Colonic mucosa (tissue), 4 donors: ENCODE measurements at regions not wholly inside any gene's neighbourhood (a gene's known extent, or its start where the extent isn't known, plus 50 kb on each side); places are given as distances from the start of the nearest gene placed in this dataset.

Experiments
- DNase-seq: peaks from one replicate; pipeline ENCODE4 v3.0.0-alpha.2; 2020
- H3K27ac ChIP-seq: fragments of 200-600 bp; one replicate; pipeline ENCODE4 v1.8.0; 2021
- H3K27me3 ChIP-seq: fragments of 200-600 bp; one replicate; pipeline ENCODE4 v1.8.0; 2021
- H3K36me3 ChIP-seq: fragments of 200-600 bp; one replicate; pipeline ENCODE4 v1.8.0; 2021
- H3K4me1 ChIP-seq: fragments of 200-600 bp; one replicate; pipeline ENCODE4 v1.8.0; 2021; ENCODE audit warnings: mild to moderate bottlenecking
- H3K4me3 ChIP-seq: fragments of 200-600 bp; one replicate; pipeline ENCODE4 v1.8.0; 2021
- H3K9ac ChIP-seq, 2 donors: one replicate each; pipeline ENCODE4 v1.7.0; 2013; ENCODE audit warnings: control low read depth in 2 of 2, low read depth in 2 of 2, low read length in 2 of 2
- H3K9me3 ChIP-seq: fragments of 200-600 bp; one replicate; pipeline ENCODE4 v1.8.0; 2021
- CTCF ChIP-seq: fragments of 200-600 bp; IDR thresholded peaks from one replicate; pipeline ENCODE4 v1.8.0; 2022; ENCODE audit warnings: antibody characterized with exemption, mild to moderate bottlenecking
- intact Hi-C: fragments of 100-400 bp; cut with DNase I; formaldehyde crosslinking; loops from one replicate; pipeline ENCODE4 v1.14.1; 2022
- donor health status: healthy.
- donor health status: DM: no; HTN: no; CAD: no.
- donor health status: DM: no; HTN: no; CAD: no.

DNA sequence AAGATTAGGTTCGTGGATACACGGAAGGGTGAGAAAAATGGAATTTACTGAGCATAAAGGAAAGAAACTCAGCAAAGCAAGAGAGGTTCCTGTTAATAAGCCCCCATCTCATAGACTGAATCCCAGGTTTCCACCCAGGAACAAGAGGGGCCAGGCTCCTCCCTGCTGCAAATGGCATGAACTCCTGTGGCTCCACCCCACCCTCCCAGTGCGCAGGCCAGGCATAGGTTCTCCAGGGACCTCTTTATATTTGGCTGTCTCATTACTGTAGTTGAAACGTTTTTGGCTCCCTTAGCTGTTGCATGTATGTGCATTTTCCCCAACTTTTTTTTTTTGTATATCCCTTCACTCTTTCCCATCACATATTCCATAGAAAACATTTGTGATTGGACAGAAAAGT lies 217.8 kb upstream of the NRP1 start:
- no peak overlapping the region for H3K4me3 ChIP-seq
- no peaks in the 10 kb centered on the region for H3K4me1 ChIP-seq
- H3K27me3 ChIP-seq, result no peaks in the 10 kb centered on the region
- no peaks in the 10 kb centered on the region for H3K36me3 ChIP-seq
- no peak overlapping the region for H3K9ac ChIP-seq
- no peak for DNase-seq
- intact Hi-C loops, result no loop called here
- no peaks in the 10 kb centered on the region for H3K9me3 ChIP-seq
- no peak overlapping the region for H3K27ac ChIP-seq
- no peak for TF ChIP-seq CTCF

DNA sequence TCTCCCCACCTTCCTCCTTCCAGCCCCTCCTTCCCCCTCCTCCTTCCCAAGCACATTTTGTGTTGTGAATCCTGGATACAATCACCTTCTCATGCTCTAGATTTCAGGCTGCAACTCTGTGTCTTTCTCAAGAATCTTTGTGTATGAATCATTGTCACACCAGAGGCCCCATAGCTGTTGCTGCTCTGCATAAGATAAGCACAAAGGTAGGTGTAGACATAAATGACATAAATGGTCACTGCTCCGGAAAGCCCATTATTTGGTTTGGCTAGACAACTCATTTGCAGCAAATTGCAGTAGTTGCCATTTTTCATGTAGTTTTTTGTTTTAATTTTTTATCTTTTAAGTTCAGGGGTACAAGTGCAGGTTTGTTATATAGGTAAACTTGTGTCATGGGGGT lies 216.3 kb upstream of the NRP1 start:
- no peak overlapping the region for H3K9ac ChIP-seq
- DNase-seq, result no peak
- no peak overlapping the region for H3K4me3 ChIP-seq
- no peaks in the 10 kb centered on the region for H3K9me3 ChIP-seq
- no peak overlapping the region for H3K27ac ChIP-seq
- H3K4me1 ChIP-seq, result no peaks in the 10 kb centered on the region
- no peak for TF ChIP-seq CTCF
- no peaks in the 10 kb centered on the region for H3K36me3 ChIP-seq
- no peaks in the 10 kb centered on the region for H3K27me3 ChIP-seq
- intact Hi-C loops, result no loop called here

DNA sequence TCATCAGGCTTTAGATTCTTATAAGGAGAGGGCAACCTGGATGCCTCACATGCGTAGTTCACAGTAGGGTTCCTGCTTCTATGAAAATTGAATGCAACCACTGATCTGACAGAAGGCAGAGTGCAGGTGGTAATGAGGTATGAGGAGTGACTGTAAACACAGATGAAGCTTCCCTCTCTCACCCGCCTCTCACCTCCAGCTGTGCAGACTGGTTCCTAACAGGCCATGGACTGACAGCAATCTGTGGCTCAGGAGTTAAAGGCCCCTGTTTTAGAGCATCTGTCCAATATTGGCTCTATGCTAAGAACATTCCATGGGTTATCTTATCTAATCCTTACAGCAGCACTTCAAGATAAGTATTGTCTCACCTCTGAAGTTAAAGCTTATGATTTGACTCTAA lies 213.5 kb upstream of the NRP1 start:
- Histone ChIP-seq H3K27me3 (no peaks in the 10 kb centered on the region), H3K36me3 (no peaks in the 10 kb centered on the region), H3K9me3 (no peaks in the 10 kb centered on the region), H3K4me3 (no peak overlapping the region), H3K27ac (no peak overlapping the region), H3K9ac (no peak overlapping the region), H3K4me1 (no peaks in the 10 kb centered on the region)
- intact Hi-C loops, result no loop called here
- DNase-seq, result no peak
- TF ChIP-seq CTCF, result no peak

DNA sequence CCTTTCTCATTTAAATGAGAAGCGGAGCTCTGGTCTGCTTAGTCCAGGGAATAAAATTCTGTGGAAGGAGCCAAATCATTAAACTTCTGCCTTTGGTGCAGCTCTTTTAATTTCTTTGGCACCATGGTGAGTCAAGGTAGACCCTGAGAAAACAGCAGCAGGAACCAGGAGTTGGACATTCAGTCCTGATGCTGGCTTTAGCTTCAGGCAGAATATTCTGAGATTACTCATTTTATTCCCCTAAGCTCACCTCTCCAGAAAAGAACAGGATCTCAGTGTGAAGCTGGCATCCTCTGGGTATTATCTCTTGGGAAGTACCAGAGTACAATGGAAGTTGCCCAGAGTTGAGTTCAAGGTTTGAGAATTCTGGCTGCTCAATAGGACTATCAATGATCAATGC lies 211.6 kb upstream of the NRP1 start:
- DNase-seq, result no peak
- intact Hi-C loops, result no loop called here
- no peaks in the 10 kb centered on the region for H3K36me3 ChIP-seq

DNA sequence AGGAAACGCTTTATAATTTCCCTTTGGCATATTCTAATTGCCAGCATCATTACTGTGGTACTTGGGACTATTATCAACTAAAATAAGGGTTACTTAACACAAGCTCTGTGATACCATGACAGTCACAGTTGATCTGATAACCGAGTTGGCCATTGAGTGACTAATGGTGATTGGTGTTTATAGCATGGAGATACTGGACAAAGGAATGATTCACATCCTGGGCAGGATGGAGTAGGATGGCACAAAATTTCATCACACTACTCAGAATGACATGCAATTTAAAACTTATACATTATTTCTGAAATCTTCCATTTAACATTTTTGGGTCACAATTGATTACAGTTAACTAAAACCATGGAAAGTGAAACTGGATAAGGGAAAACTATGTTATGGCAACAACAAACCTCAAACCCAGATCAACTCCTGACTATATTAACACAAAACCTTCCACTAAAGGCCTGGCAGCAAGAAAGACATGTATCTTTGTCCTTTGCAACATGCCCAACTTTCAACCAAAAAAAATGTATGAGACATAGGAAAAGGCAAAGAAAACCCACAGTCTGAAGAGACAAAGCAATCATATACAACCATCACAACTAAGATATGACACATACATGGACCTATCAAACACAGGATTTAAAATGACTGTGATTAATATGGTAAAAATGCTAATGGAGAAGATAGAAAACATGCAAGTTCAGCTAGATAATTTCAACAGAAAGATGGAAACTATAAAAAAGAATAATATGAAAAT lies 208.5 kb upstream of the NRP1 start:
- Histone ChIP-seq H3K4me1 (no peaks in the 10 kb centered on the region), H3K27me3 (no peaks in the 10 kb centered on the region), H3K36me3 (no peaks in the 10 kb centered on the region), H3K9ac (no peak overlapping the region), H3K9me3 (no peaks in the 10 kb centered on the region), H3K4me3 (no peak overlapping the region), H3K27ac (no peak overlapping the region)
- no peak for TF ChIP-seq CTCF
- intact Hi-C loops, result no loop called here
- no peak for DNase-seq

More for the DNA sequence above, 211.6 kb upstream of the NRP1 start:
- H3K4me3 ChIP-seq, result no peak overlapping the region
- H3K27me3 ChIP-seq, result no peaks in the 10 kb centered on the region
- no peaks in the 10 kb centered on the region for H3K4me1 ChIP-seq
- H3K9me3 ChIP-seq, result no peaks in the 10 kb centered on the region
- H3K9ac ChIP-seq, result no peak overlapping the region
- no peak overlapping the region for H3K27ac ChIP-seq
- TF ChIP-seq CTCF, result no peak
